Colon (tissue), 2 donors: ENCODE measurements at regions not wholly inside any gene's neighbourhood (a gene's known extent, or its start where the extent isn't known, plus 50 kb on each side); places are given as distances from the start of the nearest gene placed in this dataset.
A peak's percentile ranks its signal among the peaks of the same experiment; 100 is the strongest.
"Not testable (repeated sequence)": the region's sequence is repeated elsewhere in the genome, so short reads cannot be mapped to it uniquely, and the experiment has no call there.

ENCODE experiments used
- FAIRE-seq: peaks from 2 replicates; lab custom pipeline; 2012; peaks lifted over from hg19 to GRCh38; lab: Jason Lieb, UNC
- donor health status: control.
- donor health status: control.

- FAIRE-seq = no peak
Observed at GRCh38 chr6:81562169-81562568, 190.3 kb downstream of the TENT5A start.

- FAIRE-seq = peak; percentile 55
Observed at GRCh38 chr6:81561731-81562130, 190.8 kb downstream of the TENT5A start.

GRCh38 chr6:81561071-81561564 lies 191.4 kb downstream of the TENT5A start:
- no peak for FAIRE-seq

- no peak for FAIRE-seq
Observed at GRCh38 chr6:81557811-81558210, 194.7 kb downstream of the TENT5A start.

GRCh38 chr6:81556551-81556950 lies 195.9 kb downstream of the TENT5A start:
- FAIRE-seq = peak; percentile 75

- no peak for FAIRE-seq
Observed at GRCh38 chr6:81553216-81553615, 199.3 kb downstream of the TENT5A start.

GRCh38 chr6:81552644-81553043 lies 199.8 kb downstream of the TENT5A start:
- no peak for FAIRE-seq

- no peak for FAIRE-seq
Observed at GRCh38 chr6:81547149-81547548, 205.3 kb downstream of the TENT5A start.

- no peak for FAIRE-seq
Observed at GRCh38 chr6:81534934-81535465, 217.5 kb downstream of the TENT5A start.

- FAIRE-seq = no peak
Observed at GRCh38 chr6:81531869-81532561, 220.5 kb downstream of the TENT5A start.

GRCh38 chr6:81517455-81517854 lies 235.0 kb downstream of the TENT5A start:
- no peak for FAIRE-seq

- FAIRE-seq = no peak
Observed at GRCh38 chr6:81515562-81516453, 236.7 kb downstream of the TENT5A start.

GRCh38 chr6:81514195-81514594 lies 238.3 kb downstream of the TENT5A start:
- FAIRE-seq = not testable (repeated sequence)

GRCh38 chr6:81511423-81511822 lies 241.1 kb downstream of the TENT5A start:
- peak; percentile 88 for FAIRE-seq

- FAIRE-seq = no peak
Observed at GRCh38 chr6:81495999-81496398, 256.5 kb downstream of the TENT5A start.

- FAIRE-seq = no peak
Observed at GRCh38 chr6:81491454-81492101, 260.9 kb downstream of the TENT5A start.

GRCh38 chr6:81487489-81487888 lies 265.0 kb downstream of the TENT5A start:
- FAIRE-seq = no peak

GRCh38 chr6:81486234-81486633 lies 266.2 kb downstream of the TENT5A start:
- FAIRE-seq = no peak

GRCh38 chr6:81485395-81485794 lies 267.1 kb downstream of the TENT5A start:
- FAIRE-seq = no peak

GRCh38 chr6:81484251-81484650 lies 268.2 kb downstream of the TENT5A start:
- no peak for FAIRE-seq

- no peak for FAIRE-seq
Observed at GRCh38 chr6:81480139-81480538, 272.3 kb downstream of the TENT5A start.

GRCh38 chr6:81476881-81477280 lies 275.6 kb downstream of the TENT5A start:
- FAIRE-seq = no peak
